GM18508 (cell line): ENCODE measurements at regions not wholly inside any gene's neighbourhood (a gene's known extent, or its start where the extent isn't known, plus 50 kb on each side); places are given as distances from the start of the nearest gene placed in this dataset.
"Not testable (repeated sequence)": the region's sequence is repeated elsewhere in the genome, so short reads cannot be mapped to it uniquely, and the experiment has no call there.

ENCODE experiments used
- ATAC-seq: cut with Tn5 transposase; IDR thresholded peaks from one replicate; pipeline ENCODE4 v1.9.1; 2021; ENCODE audit warnings: moderate number of reproducible peaks; ENCODE audit not compliant: insufficient read depth, unreplicated experiment

DNA sequence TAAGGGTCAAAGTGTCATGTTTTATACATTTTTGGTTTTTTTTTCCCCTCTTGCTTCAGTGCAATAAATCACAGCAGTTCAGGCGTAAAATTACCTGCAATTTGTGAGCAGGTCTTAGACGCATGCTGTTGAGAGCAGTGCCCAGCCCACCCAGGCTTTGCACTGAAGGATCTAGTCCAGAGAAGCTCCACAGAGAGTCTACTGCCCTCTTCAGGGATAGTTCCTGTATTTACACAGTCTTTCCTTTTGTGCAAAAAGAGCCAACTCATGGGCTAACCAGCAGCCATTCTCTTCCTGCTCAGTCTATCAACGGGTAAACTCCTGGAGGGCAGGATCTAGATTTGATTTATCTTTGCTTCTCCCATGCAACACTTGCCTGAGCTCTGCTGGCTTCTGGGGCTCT is 82.2 kb upstream of the NAMPT start:
- ATAC-seq = no peak

DNA sequence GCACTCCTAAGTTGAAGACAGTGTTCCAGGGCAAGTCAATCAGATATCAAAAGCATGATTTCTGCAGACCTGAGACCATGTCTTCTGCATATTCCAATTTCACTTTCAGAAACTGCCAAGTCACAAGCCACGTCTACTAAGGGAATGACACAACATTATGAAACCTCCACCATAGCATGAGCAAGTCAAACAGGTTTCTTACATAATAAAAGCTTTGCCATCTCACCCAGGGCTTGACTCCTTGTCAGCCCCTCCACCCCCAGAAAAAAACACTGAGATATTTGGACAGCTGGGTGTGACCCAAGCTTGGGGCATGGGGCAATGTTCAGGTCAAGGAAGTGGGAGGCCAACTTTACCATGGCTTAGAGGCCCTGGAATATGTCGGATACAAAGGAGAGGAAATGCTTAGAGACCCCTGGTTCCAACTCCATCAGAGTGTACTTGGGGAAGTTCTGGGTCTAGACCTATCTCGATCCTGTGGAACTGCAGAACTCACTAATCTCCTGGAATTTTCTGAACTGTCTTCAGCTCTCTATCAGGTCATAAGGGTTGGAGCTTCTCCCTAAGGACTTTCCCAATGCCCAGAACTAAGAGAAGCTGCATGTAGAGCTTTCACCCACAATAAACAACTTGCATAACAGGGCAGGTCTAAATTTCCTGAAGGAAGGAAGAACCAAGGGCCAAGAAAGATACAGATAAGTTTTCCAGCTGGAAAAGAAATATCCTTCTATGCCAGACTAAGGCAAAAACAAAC is 80.6 kb upstream of the NAMPT start:
- ATAC-seq = peak; percentile 76

DNA sequence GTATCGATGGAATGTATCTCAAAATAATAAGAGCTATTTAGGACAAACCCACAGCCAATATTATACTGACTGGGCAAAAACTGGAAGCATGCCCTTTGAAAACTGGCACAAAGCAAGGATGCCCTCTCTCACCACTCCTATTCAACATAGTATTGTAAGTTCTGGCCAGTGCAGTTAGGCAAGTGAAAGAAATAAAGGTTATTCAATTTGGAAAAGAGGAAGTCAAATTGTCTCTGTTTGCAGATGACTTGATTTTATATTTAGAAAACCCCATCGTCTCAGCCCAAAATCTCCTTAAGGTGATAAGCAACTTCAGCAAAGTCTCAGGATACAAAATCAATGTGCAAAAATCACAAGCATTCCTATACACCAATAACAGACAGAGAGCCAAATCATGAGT is 77.7 kb upstream of the NAMPT start:
- not testable (repeated sequence) for ATAC-seq

DNA sequence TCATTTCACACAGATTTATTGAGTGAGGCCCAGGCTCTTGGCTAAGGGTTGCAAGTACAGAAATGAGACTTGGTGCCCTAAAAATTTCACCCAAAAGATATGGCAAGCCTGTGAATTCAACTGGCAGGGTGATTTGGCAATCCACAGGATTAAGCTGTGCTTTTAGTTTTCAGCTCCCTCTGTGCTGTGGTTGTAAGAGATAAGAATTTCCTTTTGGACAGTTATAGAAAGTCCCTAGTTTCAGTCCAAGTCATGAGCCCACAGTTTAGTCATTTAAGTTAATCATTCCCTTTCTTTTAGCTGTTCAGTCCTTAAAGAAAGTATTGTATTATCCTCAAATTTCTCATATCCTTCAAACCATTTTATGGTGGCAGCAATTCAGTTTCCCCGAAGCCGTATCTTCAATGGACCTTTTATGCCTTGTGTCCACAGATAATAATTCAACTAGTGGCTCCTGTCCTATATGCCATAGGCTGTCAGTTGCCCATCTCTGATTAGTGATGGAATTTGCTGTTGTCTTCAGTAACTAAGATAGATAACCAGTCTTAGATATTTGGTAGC is 73.4 kb upstream of the NAMPT start:
- peak; percentile 89 for ATAC-seq

DNA sequence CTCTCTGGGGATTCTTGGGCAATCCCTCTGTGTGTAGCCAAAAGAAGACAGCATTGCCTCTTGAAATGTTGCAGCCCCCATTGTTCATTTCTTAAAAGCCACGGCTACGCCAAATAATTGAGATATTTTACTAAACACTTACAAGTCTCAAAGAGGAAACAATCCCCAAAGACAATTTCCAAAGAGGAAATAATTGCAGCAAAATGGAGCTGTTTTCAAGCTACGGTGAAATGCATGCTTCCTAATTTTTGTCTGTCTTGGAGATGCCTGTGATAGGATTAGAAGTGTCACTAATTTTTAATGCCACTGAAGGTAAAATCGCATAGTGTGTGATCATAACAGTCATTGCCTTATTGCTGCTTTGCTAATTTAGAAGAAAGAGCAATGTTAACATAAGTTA is 72.9 kb upstream of the NAMPT start:
- no peak for ATAC-seq

- ATAC-seq = no peak
Observed at GRCh38 chr7:106354822-106355221, 70.0 kb upstream of the NAMPT start.

GRCh38 chr7:106353944-106354343 is 69.2 kb upstream of the NAMPT start:
- no peak for ATAC-seq

GRCh38 chr7:106348231-106348630 is 63.4 kb upstream of the NAMPT start:
- ATAC-seq = no peak

GRCh38 chr7:106347229-106347833 is 62.5 kb upstream of the NAMPT start:
- ATAC-seq = no peak

- peak; percentile 80 for ATAC-seq
Observed at GRCh38 chr7:106346678-106347217, 62.0 kb upstream of the NAMPT start.

DNA sequence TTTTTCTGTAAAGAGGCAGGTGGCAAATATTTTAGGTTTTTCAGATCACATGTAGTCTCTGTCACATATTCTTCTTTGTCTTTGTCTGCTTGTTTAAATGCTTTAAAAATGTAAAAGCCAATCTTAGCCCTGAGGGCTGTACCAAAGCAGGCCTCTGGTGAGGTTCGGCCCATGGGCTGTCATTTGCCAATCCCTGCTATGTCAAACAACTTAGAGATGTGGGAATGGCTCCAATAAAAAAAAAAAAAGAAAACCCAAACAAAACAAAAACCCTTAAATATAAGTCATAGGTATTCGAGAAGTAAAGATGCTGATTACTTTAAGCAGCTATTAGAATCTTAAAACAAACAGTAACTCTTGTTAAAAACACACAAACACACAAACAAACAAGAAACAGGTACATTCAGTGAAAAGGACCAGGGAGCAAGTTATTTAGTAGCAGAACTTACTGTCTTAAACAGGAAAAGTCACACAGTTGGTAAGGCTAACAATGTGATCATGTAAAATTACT is 61.4 kb upstream of the NAMPT start:
- no peak for ATAC-seq

DNA sequence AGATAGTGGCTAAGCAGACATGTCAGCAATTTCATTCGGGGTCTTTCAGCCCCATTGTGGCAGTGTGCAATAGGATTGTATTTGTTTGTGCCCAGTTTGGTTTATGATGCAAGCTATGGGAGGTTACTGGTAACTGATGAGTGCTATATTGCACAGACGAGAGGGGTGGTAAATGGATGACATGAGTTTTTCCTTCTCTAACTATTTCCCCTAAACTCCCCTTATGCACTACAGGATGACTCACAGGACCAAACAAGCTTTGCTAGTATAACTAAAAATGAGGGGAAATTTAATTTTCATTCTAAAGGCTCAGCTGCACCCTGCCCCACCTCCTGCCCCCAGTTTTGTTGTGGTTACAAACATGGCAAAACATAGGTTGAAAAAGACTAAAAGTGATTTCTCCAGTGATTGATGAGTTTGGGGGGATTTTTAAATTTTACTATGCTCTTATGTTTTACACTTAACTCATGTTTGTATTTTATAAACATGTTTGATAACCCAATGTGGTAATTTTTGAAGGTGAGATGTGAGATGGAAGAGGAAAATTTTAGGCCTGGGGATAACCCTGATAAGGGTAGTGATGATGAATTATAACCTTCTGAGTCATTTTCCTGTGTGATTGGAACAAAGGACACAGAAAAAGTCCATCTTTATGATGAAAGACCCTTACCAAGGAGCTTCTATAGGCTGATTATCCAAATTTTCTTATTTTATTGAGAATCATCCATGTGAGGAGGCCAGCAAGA is 60.8 kb upstream of the NAMPT start:
- ATAC-seq = no peak

- ATAC-seq = no peak
Observed at GRCh38 chr7:106344861-106345260, 60.1 kb upstream of the NAMPT start.

DNA sequence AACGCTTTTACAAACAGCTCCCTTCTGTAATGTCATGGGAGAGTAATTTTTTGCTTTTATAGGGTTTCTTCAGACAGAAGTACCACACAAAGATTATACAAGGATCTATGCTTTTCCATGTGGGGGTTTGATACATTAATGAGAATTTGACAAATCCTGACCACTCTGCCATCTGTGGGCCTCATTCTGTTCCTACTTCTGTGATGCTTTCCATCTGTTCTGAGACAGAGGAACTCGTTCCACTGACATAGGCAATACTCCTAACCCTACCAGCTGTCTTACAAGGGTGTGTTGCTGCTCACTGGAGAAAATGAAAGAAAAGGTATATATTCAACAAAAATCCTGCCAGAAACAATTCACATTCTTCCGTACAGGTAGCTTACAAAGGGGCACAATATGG is 59.4 kb upstream of the NAMPT start:
- ATAC-seq = no peak

- ATAC-seq = not testable (repeated sequence)
Observed at GRCh38 chr7:106342049-106342448, 57.3 kb upstream of the NAMPT start.

- not testable (repeated sequence) for ATAC-seq
Observed at GRCh38 chr7:106340247-106340596, 55.4 kb upstream of the NAMPT start.

- no peak for ATAC-seq
Observed at GRCh38 chr7:106339513-106340246, 54.9 kb upstream of the NAMPT start.

DNA sequence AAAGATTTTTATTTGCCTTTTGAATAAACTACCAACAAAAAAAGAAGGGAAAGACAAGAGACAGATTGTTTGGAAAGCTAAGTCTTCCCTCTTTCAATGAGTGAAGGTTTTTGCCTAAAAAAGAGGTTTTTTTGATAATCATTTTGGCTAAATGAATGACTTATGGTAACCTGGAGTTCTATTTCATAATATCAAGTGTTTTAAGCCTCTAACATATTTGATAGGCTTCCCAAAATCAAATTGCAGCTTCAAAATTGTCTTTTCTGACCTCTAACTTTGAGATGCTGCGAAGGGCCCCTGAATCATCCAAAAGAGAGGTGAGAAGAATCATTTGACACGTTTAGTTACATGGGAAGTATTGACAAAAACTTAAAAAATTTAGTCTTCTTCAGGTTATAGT is 53.0 kb upstream of the NAMPT start:
- no peak for ATAC-seq

DNA sequence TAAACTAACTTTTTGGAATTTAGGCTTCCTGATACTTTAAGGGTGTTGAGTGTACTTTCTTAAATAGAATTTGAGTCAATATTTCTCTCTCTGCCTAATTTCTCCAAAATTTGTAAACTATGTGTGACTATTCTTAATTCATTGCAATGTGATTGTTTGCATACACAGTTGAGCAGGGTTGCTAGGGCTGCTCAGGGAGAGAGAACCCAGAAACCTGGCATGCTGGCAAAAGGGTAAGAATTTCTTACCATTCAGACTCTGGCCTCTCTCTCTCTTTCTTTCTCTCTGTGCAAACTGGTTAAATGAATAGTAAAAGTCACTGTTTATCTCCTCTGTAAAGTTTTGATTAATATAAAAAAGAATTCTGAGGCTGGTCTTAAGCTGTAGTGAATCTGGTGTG is 51.0 kb upstream of the NAMPT start:
- no peak for ATAC-seq
